A549 (cell line): ENCODE measurements at regions not wholly inside any gene's neighbourhood (a gene's known extent, or its start where the extent isn't known, plus 50 kb on each side); places are given as distances from the start of the nearest gene placed in this dataset.

ENCODE experiments used
- CHD2 ChIP-seq: fragments of 150-350 bp; IDR thresholded peaks from 2 replicates; pipeline ENCODE4 v1.6.1; 2014; ENCODE audit warnings: low read length; ENCODE audit not compliant: partially characterized antibody
- FOXS1 ChIP-seq: fragments of 250-450 bp; sonication (Bioruptor Pico); IDR thresholded peaks from 2 replicates; pipeline ENCODE4 v1.5.0; 2020; ENCODE audit warnings: mild to moderate bottlenecking, moderate library complexity
- HMGXB4 ChIP-seq: fragments of 250-450 bp; sonication (Bioruptor Pico); IDR thresholded peaks from 2 replicates; pipeline ENCODE4 v1.5.0; 2021; ENCODE audit warnings: mild to moderate bottlenecking, moderate library complexity, borderline replicate concordance
- JUNB ChIP-seq: fragments of >200 bp; sonication (Bioruptor Twin); formaldehyde crosslinking; IDR thresholded peaks from 2 replicates; pipeline ENCODE4 v1.6.1; 2016
- MAX ChIP-seq: IDR thresholded peaks from 2 replicates; pipeline ENCODE4 v1.6.1; 2012
- MYC ChIP-seq: IDR thresholded peaks from 2 replicates; pipeline ENCODE4 v1.6.1; 2012; ENCODE audit warnings: mild to moderate bottlenecking, inconsistent platforms, low read length, improper control_type of control experiment, borderline replicate concordance
- TF ChIP-seq, protein P1 (sequence below): fragments of >200 bp; sonication (Bioruptor Twin); formaldehyde crosslinking; IDR thresholded peaks from 3 replicates; pipeline ENCODE4 v1.5.1; 2016

GRCh38 chr6:14867802-14868201, 378.1 kb upstream of the JARID2 start:
- TF ChIP-seq, protein P1, sequence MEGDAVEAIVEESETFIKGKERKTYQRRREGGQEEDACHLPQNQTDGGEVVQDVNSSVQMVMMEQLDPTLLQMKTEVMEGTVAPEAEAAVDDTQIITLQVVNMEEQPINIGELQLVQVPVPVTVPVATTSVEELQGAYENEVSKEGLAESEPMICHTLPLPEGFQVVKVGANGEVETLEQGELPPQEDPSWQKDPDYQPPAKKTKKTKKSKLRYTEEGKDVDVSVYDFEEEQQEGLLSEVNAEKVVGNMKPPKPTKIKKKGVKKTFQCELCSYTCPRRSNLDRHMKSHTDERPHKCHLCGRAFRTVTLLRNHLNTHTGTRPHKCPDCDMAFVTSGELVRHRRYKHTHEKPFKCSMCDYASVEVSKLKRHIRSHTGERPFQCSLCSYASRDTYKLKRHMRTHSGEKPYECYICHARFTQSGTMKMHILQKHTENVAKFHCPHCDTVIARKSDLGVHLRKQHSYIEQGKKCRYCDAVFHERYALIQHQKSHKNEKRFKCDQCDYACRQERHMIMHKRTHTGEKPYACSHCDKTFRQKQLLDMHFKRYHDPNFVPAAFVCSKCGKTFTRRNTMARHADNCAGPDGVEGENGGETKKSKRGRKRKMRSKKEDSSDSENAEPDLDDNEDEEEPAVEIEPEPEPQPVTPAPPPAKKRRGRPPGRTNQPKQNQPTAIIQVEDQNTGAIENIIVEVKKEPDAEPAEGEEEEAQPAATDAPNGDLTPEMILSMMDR: no peak
- TF ChIP-seq FOXS1 (CRISPR knock-in tag) (no peak), CHD2 (no peak), MYC (no peak), MAX (no peak), HMGXB4 (no peak), JUNB (no peak)
